WTC11 (cell line): ENCODE measurements at regions not wholly inside any gene's neighbourhood (a gene's known extent, or its start where the extent isn't known, plus 50 kb on each side); places are given as distances from the start of the nearest gene placed in this dataset.

Experiments
- ELF4 ChIP-seq: sonication (generic); formaldehyde crosslinking; IDR thresholded peaks from 2 replicates; pipeline ENCODE4 v1.8.1; 2022; ENCODE audit warnings: low read depth, mild to moderate bottlenecking, moderate library complexity, missing genetic modification reagents
- NFYB ChIP-seq: sonication (generic); formaldehyde crosslinking; conservative IDR thresholded peaks from 2 replicates; pipeline ENCODE4 v1.8.0; 2022; ENCODE audit warnings: low read depth, missing genetic modification reagents
- NR1H2 ChIP-seq: sonication (generic); formaldehyde crosslinking; IDR thresholded peaks from 2 replicates; pipeline ENCODE4 v1.9.0; 2021; ENCODE audit warnings: mild to moderate bottlenecking, moderate library complexity, missing genetic modification reagents
- TF ChIP-seq, protein P1 (sequence below): sonication (generic); formaldehyde crosslinking; IDR thresholded peaks from 2 replicates; pipeline ENCODE4 v1.8.1; 2022; ENCODE audit warnings: low read depth, missing genetic modification reagents, borderline replicate concordance
- TF ChIP-seq, protein P2 (sequence below): fragments of 200-600 bp; IDR thresholded peaks from 2 replicates; pipeline ENCODE4 v1.8.0; 2022; ENCODE audit warnings: antibody characterized with exemption

DNA sequence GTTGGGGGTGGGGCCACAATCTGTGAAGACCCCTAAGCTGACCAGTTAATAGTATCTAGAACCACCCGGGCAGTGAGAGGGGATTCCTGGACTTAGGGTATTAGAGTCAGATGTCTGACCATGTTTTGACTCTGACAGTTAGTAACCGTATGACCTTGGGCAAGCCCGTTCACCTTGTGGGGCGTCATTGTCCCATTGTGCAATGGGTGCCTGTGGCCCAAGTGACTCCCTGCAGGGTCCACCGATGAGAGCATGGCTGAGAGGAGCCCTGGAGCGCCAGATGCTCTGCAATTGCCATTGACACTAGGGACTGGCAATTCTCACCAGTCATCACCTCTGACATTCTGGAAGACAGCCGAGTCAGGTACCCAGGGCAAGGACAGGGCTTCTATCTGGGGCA lies 225.9 kb upstream of the CSF3R start:
- TF ChIP-seq, protein P1, sequence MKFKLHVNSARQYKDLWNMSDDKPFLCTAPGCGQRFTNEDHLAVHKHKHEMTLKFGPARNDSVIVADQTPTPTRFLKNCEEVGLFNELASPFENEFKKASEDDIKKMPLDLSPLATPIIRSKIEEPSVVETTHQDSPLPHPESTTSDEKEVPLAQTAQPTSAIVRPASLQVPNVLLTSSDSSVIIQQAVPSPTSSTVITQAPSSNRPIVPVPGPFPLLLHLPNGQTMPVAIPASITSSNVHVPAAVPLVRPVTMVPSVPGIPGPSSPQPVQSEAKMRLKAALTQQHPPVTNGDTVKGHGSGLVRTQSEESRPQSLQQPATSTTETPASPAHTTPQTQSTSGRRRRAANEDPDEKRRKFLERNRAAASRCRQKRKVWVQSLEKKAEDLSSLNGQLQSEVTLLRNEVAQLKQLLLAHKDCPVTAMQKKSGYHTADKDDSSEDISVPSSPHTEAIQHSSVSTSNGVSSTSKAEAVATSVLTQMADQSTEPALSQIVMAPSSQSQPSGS (CRISPR knock-in tag), result no peak
- no peak for TF ChIP-seq NFYB (CRISPR knock-in tag)
- no peak for TF ChIP-seq NR1H2 (CRISPR knock-in tag)
- no peak for TF ChIP-seq ELF4 (CRISPR knock-in tag)
- TF ChIP-seq, protein P2, sequence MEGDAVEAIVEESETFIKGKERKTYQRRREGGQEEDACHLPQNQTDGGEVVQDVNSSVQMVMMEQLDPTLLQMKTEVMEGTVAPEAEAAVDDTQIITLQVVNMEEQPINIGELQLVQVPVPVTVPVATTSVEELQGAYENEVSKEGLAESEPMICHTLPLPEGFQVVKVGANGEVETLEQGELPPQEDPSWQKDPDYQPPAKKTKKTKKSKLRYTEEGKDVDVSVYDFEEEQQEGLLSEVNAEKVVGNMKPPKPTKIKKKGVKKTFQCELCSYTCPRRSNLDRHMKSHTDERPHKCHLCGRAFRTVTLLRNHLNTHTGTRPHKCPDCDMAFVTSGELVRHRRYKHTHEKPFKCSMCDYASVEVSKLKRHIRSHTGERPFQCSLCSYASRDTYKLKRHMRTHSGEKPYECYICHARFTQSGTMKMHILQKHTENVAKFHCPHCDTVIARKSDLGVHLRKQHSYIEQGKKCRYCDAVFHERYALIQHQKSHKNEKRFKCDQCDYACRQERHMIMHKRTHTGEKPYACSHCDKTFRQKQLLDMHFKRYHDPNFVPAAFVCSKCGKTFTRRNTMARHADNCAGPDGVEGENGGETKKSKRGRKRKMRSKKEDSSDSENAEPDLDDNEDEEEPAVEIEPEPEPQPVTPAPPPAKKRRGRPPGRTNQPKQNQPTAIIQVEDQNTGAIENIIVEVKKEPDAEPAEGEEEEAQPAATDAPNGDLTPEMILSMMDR, result no peak
